ENCODE measurements at regions not wholly inside any gene's neighbourhood (a gene's known extent, or its start where the extent isn't known, plus 50 kb on each side); places are given as distances from the start of the nearest gene placed in this dataset.

GRCh38 chr4:36944232-36944631, 300.3 kb upstream of the NWD2 start:
- H3K9me3 ChIP-seq (ENCODE audit: control extremely low read depth in 1 of 3, control insufficient read depth in 2 of 3, insufficient read depth in 1 of 3, low read length in 2 of 3) = no peaks in the 10 kb centered on the region
- Mint-ChIP-seq H3K27ac (no peak overlapping the region), H3K4me3 (no peak overlapping the region), H3K27me3 (no peaks in the 10 kb centered on the region), H3K4me1 (no peaks in the 10 kb centered on the region), H3K9me3 (ENCODE audit: insufficient read depth) (no peaks in the 10 kb centered on the region)
- no peaks in the 10 kb centered on the region for H3K79me2 ChIP-seq (ENCODE audit: control insufficient read depth, insufficient read depth, low read length)
- no peak for TF ChIP-seq CTCF (IDR thresholded peaks at IDR 0.05)
- intact Hi-C loops (cut with micrococcal nuclease) = no loop called here
- H3K27ac ChIP-seq (ENCODE audit: low read length in 2 of 2) = no peak overlapping the region
- H3K36me3 ChIP-seq (replicated peaks in 1 of 2; ENCODE audit: control extremely low read depth in 1 of 2, control insufficient read depth in 1 of 2, extremely low read depth in 1 of 2, insufficient read depth in 2 of 2, low read length in 1 of 2) = no peaks in the 10 kb centered on the region
- H4K20me1 ChIP-seq (ENCODE audit: control insufficient read depth, insufficient read depth, low read length, poor library complexity, severe bottlenecking) = no peaks in the 10 kb centered on the region
- ChIA-PET CTCF (no interaction called here), POLR2A (no interaction called here)
- no peak overlapping the region for H3K4me3 ChIP-seq (ENCODE audit: control extremely low read depth in 1 of 5, extremely low read depth in 1 of 5, insufficient read depth in 1 of 5, low read depth in 2 of 5, low read length in 4 of 5)
- no CpG with 5 or more reads among the region's 2 CpGs for WGBS (ENCODE audit: insufficient coverage)
- DNase-seq (no peak), ATAC-seq (ENCODE audit: low read depth) (no peak)
- no peak overlapping the region for H3K4me2 ChIP-seq (replicated peaks; ENCODE audit: low read depth, low read length, poor library complexity, severe bottlenecking)
- no peak overlapping the region for H3K9ac ChIP-seq (ENCODE audit: low read length)
- no peaks in the 10 kb centered on the region for H3K4me1 ChIP-seq (ENCODE audit: control insufficient read depth in 2 of 2, insufficient read depth in 2 of 2, low read length in 2 of 2)
- no peak overlapping the region for H2AFZ ChIP-seq (ENCODE audit: insufficient read depth, low read depth, low read length, poor library complexity, severe bottlenecking)
- H3K27me3 ChIP-seq (replicated peaks in 1 of 4; ENCODE audit: control extremely low read depth in 1 of 4, control insufficient read depth in 3 of 4, insufficient read depth in 4 of 4, low read length in 3 of 4) = no peaks in the 10 kb centered on the region

- Mint-ChIP-seq H3K27ac (no peak overlapping the region), H3K4me1 (no peaks in the 10 kb centered on the region), H3K4me3 (no peak overlapping the region), H3K9me3 (ENCODE audit: insufficient read depth) (no peaks in the 10 kb centered on the region), H3K27me3 (no peaks in the 10 kb centered on the region)
- H4K20me1 ChIP-seq (ENCODE audit: control insufficient read depth, insufficient read depth, low read length, poor library complexity, severe bottlenecking) = no peaks in the 10 kb centered on the region
- no peak for ATAC-seq (ENCODE audit: low read depth)
- no peaks in the 10 kb centered on the region for H3K9me3 ChIP-seq (ENCODE audit: control extremely low read depth in 1 of 3, control insufficient read depth in 2 of 3, insufficient read depth in 1 of 3, low read length in 2 of 3)
- intact Hi-C loops (cut with micrococcal nuclease) = no loop called here
- H3K9ac ChIP-seq (ENCODE audit: low read length) = no peak overlapping the region
- ChIA-PET POLR2A (no interaction called here), CTCF (no interaction called here)
- no peaks in the 10 kb centered on the region for H3K4me1 ChIP-seq (ENCODE audit: control insufficient read depth in 2 of 2, insufficient read depth in 2 of 2, low read length in 2 of 2)
- no peaks in the 10 kb centered on the region for H3K36me3 ChIP-seq (replicated peaks in 1 of 2; ENCODE audit: control extremely low read depth in 1 of 2, control insufficient read depth in 1 of 2, extremely low read depth in 1 of 2, insufficient read depth in 2 of 2, low read length in 1 of 2)
- WGBS (ENCODE audit: insufficient coverage) = no CpG with 5 or more reads among the region's 1 CpG
- no peak for TF ChIP-seq CTCF (IDR thresholded peaks at IDR 0.05)
- H3K79me2 ChIP-seq (ENCODE audit: control insufficient read depth, insufficient read depth, low read length) = no peaks in the 10 kb centered on the region
- no peak for DNase-seq
- no peak overlapping the region for H3K4me2 ChIP-seq (replicated peaks; ENCODE audit: low read depth, low read length, poor library complexity, severe bottlenecking)
- no peak overlapping the region for H2AFZ ChIP-seq (ENCODE audit: insufficient read depth, low read depth, low read length, poor library complexity, severe bottlenecking)
- no peak overlapping the region for H3K27ac ChIP-seq (ENCODE audit: low read length in 2 of 2)
- no peaks in the 10 kb centered on the region for H3K27me3 ChIP-seq (replicated peaks in 1 of 4; ENCODE audit: control extremely low read depth in 1 of 4, control insufficient read depth in 3 of 4, insufficient read depth in 4 of 4, low read length in 3 of 4)
- H3K4me3 ChIP-seq (ENCODE audit: control extremely low read depth in 1 of 5, extremely low read depth in 1 of 5, insufficient read depth in 1 of 5, low read depth in 2 of 5, low read length in 4 of 5) = no peak overlapping the region
Measured at GRCh38 chr4:36961420-36961819, 283.1 kb upstream of the NWD2 start.

Measured in B cell (primary cell).